ENCODE measurements at regions not wholly inside any gene's neighbourhood (a gene's known extent, or its start where the extent isn't known, plus 50 kb on each side); places are given as distances from the start of the nearest gene placed in this dataset.

DNA sequence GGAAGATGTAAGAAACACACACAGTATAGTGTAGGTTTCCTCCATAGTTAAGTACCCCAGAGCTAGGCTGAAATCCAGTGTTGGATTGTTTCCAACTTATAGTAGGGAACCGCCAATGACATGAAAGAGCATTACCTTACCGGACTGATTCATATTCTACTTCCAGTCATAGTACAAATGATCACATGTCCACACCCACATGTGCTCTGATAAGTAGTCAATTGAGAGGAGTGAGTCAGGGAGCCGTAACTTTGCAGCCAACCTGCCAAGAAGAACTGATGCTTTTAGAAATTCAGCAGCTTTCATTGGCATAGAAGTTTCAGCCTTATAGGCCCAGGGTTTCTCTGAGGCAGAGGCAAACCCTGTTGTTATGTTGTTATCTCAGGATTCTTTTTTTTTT, 240.6 kb downstream of the ETS1 start:
- no peak overlapping the region for H3K4me3 ChIP-seq (ENCODE audit: low read depth, low read length)
- TF ChIP-seq, protein P1, sequence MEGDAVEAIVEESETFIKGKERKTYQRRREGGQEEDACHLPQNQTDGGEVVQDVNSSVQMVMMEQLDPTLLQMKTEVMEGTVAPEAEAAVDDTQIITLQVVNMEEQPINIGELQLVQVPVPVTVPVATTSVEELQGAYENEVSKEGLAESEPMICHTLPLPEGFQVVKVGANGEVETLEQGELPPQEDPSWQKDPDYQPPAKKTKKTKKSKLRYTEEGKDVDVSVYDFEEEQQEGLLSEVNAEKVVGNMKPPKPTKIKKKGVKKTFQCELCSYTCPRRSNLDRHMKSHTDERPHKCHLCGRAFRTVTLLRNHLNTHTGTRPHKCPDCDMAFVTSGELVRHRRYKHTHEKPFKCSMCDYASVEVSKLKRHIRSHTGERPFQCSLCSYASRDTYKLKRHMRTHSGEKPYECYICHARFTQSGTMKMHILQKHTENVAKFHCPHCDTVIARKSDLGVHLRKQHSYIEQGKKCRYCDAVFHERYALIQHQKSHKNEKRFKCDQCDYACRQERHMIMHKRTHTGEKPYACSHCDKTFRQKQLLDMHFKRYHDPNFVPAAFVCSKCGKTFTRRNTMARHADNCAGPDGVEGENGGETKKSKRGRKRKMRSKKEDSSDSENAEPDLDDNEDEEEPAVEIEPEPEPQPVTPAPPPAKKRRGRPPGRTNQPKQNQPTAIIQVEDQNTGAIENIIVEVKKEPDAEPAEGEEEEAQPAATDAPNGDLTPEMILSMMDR (IDR thresholded peaks at IDR 0.05; ENCODE audit: low read depth, low read length), result no peak

DNA sequence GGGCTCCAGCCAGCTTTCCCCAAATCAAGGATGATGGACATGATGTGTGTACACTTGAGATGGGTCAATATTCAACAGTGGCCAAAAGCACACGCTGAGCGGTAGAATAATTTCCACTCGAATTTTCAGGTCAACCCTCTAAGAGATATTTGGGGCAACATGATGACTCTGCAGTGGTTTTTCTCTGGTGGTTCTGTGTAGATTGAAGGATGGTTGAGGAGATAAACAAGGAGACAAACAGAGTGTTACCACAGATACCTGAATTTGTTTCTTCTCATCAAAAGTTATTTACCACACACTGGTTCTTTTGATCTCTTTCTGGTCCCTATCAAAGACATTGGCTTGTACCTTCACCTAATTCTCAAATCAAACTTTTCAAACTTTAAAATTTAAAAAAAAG, 242.0 kb downstream of the ETS1 start:
- no peak overlapping the region for H3K4me3 ChIP-seq (ENCODE audit: low read depth, low read length)
- TF ChIP-seq, protein P1 (IDR thresholded peaks at IDR 0.05; ENCODE audit: low read depth, low read length), result no peak

DNA sequence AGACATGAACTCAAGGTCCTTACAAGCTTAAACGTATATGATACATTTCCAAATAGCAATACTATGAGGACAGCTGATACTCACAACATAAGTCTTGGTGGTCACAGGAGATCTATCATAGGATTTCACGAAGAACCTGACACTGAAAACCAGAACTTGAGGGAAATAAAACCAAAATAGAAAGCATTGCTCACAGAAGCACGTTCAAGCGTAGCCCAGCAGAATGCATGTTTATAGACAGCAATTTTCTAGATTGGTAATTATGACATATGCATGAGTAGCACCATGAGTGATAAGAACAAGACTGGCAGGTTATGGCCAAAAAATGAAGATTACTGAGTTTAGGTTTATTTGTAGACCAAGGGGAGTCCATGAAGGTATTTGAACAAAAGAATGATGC, 243.5 kb downstream of the ETS1 start:
- no peak overlapping the region for H3K4me3 ChIP-seq (ENCODE audit: low read depth, low read length)

DNA sequence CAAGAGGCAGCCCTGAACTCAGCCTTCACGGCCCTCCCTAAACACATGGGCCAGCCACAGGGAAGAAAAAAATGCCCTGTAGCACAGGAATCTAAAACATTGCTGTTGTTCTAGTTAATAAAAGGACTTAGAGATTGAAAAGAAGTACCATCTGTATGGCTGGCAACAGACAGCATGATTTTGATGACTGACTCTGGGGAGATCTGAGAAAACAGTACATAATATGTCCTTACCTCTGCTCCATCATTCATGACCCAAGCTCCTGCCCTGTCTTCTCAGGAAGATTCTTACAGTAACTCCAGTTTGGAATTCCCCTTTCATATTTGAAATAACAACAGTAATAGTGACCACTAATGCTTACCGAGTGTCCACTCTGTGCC, 244.2 kb downstream of the ETS1 start:
- TF ChIP-seq, protein P1 (IDR thresholded peaks at IDR 0.05; ENCODE audit: low read depth, low read length), result no peak
- H3K4me3 ChIP-seq (ENCODE audit: low read depth, low read length), result no peak overlapping the region

More for the DNA sequence above, 243.5 kb downstream of the ETS1 start:
- TF ChIP-seq, protein P1 (IDR thresholded peaks at IDR 0.05; ENCODE audit: low read depth, low read length), result no peak

DNA sequence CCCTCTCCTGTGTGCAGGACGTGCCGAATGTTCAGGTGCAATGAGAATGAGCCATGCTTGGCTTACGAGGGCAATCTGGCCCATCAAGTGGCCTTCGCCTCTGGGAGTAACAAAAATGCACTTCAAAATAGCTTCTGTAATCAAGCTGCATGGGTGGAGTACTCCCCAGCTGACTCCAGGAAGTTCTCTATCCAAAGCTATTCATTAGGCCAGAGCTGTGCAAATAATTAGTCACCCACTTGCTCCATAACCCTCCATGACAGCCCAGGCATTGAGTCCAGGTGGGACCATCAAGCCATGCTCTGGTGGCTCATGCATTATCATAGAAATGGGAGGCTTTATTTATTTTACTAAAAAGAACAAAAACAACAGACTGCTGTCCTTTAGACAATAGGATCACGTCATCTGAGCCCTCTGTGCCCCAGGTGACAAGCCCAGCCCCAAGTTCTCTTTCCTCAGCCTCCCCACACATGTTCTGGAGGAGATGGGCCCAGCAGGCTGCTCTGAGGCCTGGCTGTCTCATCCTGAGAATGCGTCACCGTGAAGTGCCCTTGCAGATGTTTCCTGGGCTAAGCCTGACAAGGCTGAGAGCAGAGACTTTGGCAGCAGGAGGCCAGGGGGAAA, 244.7 kb downstream of the ETS1 start:
- TF ChIP-seq, protein P1 (IDR thresholded peaks at IDR 0.05; ENCODE audit: low read depth, low read length), result no peak

DNA sequence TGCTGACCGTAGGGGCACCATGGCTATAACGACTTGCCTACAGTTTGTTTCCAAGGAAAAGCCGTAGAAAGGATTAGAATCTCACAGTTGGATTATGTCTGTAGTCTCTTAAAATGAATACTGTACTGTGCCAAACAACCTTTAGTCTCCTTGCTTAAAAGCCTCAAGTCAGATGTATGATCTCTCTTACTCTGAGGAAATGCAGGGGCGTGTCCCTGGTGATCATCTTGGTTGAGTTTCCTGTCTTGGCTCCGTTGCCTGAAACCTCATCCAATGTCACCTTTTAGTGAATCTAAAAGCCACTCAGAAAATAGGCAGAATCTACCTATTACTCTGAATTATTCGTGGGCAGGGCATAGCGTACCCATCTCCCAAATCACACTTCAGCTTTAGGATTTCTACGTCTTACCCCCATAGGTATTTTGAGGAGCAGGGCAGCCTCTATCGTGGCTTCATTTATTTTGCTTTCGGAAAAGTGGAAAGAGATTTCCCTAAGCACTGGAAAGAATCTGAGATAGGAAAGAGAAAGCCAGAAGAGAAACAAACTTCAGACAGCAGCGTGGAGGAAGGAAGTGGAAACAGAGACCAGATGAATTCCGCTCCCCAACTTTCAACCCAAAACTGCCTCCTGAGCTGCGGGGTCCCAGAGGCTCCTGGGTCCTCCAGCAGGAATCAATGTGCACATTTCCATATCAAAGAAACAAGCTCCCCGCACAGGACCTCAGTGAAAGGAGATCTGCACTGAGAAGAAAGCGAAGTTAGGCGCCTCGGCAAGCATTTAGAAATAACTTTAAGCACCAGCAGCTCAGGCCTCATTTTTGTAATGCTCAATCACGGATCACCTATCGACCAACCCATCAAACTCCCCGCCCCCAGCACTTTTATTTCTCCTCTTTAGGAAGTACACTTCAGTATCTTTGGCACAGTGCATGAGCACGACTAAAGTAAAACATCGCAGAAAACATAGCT, 245.8 kb downstream of the ETS1 start:
- TF ChIP-seq, protein P1 (IDR thresholded peaks at IDR 0.05; ENCODE audit: low read depth, low read length), result no peak
- no peak overlapping the region for H3K4me3 ChIP-seq (ENCODE audit: low read depth, low read length)

More for the DNA sequence above, 244.7 kb downstream of the ETS1 start:
- H3K4me3 ChIP-seq (ENCODE audit: low read depth, low read length), result no peak overlapping the region

DNA sequence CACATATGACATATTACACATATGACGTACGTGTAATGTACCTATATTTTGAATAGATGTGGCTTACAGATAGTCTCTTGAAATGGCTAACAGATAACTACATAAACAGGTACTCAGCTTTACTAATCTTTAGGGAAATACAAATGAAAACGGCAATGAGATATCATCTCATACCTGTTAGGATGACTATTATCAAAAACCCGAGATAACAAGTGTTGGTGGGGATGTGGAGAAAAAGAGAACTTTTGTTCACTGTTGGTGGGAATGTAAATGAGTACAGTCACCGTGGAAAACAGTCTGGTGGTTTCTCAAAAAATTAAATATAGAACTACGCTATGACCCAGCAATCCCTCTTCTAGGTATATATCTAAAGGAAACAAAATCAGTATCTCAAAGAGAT, 247.6 kb downstream of the ETS1 start:
- no peak overlapping the region for H3K4me3 ChIP-seq (ENCODE audit: low read depth, low read length)
- TF ChIP-seq, protein P1 (IDR thresholded peaks at IDR 0.05; ENCODE audit: low read depth, low read length), result no peak

All from WI38 (cell line).